ENCODE measurements at regions not wholly inside any gene's neighbourhood (a gene's known extent, or its start where the extent isn't known, plus 50 kb on each side); places are given as distances from the start of the nearest gene placed in this dataset.

DNA sequence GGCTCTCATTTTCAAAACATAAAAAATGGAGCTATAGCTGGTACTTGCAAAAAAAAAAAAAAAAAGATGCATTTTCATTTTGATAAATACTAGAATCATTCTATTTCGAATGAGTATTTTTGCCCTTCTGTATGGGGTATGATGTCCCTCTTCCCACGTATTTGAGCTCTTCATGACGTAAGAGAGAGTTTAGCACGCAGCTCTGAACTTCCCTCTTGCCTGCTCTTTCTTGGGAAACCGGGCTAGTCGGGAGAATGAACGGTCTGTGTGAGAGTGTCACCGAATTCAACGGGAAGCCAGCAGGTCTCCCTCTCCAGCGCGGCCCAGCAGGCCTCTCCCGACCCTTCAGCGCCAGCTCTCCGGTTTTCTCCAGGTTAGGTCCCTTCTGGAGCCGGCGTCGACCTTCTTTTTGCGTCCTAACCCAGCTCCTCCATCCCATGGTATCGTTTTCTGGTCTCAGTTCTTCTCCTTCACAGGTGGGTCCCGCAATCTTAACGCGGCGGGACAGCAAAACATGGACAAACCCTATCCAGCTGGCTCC lies 159.2 kb upstream of the PITRM1 start:
- no peak for TF ChIP-seq CTCF (IDR thresholded peaks at IDR 0.05)
- TF ChIP-seq POLR2A (IDR thresholded peaks at IDR 0.05), result no peak
- H3K4me1 ChIP-seq, result peaks cover 0 to 11% (median 0%) of the 10 kb centered on the region in 3 donors
- intact Hi-C loops (cut with DNase I), result no loop called here
- no peak overlapping the region for H3K27ac ChIP-seq
- H3K9me3 ChIP-seq, result no peaks in the 10 kb centered on the region
- DNase-seq, result no peak
- no peaks in the 10 kb centered on the region for H3K27me3 ChIP-seq
- no peak overlapping the region for H3K4me3 ChIP-seq
- WGBS, 2 donors, result 91 to 95% methylated on average over 20 to 21 of the region's 23 CpGs
- H3K36me3 ChIP-seq, result no peaks in the 10 kb centered on the region

GRCh38 chr10:3331187-3331586 lies 158.6 kb upstream of the PITRM1 start:
- H3K36me3 ChIP-seq, result no peaks in the 10 kb centered on the region
- H3K4me1 ChIP-seq, result peaks cover 0 to 11% (median 0%) of the 10 kb centered on the region in 3 donors
- no peak overlapping the region for H3K27ac ChIP-seq
- H3K4me3 ChIP-seq, result no peak overlapping the region
- H3K27me3 ChIP-seq, result no peaks in the 10 kb centered on the region
- WGBS, 2 donors, result 90 to 92% methylated on average over 7 to 12 of the region's 17 CpGs
- intact Hi-C loops (cut with DNase I), result no loop called here
- no peak for DNase-seq
- TF ChIP-seq CTCF (IDR thresholded peaks at IDR 0.05) (no peak), POLR2A (IDR thresholded peaks at IDR 0.05) (no peak)
- no peaks in the 10 kb centered on the region for H3K9me3 ChIP-seq

GRCh38 chr10:3330663-3331062 lies 158.1 kb upstream of the PITRM1 start:
- WGBS, 2 donors, result 27 to 44% methylated on average over 7 to 8 of the region's 8 CpGs
- no peak for DNase-seq
- intact Hi-C loops (cut with DNase I), result no loop called here

GRCh38 chr10:3325954-3326750 lies 153.6 kb upstream of the PITRM1 start:
- no peaks in the 10 kb centered on the region for H3K9me3 ChIP-seq
- H3K36me3 ChIP-seq, result no peaks in the 10 kb centered on the region
- peaks cover 0 to 20% (median 3%) of the 10 kb centered on the region in 3 donors for H3K4me1 ChIP-seq
- WGBS, 2 donors, result 84 to 87% methylated on average over 7 of the region's 7 CpGs
- H3K27ac ChIP-seq, result no peak overlapping the region
- intact Hi-C loops (cut with DNase I), result no loop called here
- TF ChIP-seq CTCF (IDR thresholded peaks at IDR 0.05) (no peak), POLR2A (IDR thresholded peaks at IDR 0.05) (no peak)
- DNase-seq, result no peak
- H3K27me3 ChIP-seq, result no peaks in the 10 kb centered on the region
- H3K4me3 ChIP-seq, result no peak overlapping the region

More at GRCh38 chr10:3330663-3331062, 158.1 kb upstream of the PITRM1 start:
- no peaks in the 10 kb centered on the region for H3K9me3 ChIP-seq
- no peaks in the 10 kb centered on the region for H3K36me3 ChIP-seq
- H3K27ac ChIP-seq, result no peak overlapping the region
- no peak for TF ChIP-seq CTCF (IDR thresholded peaks at IDR 0.05)
- H3K4me1 ChIP-seq, result peaks cover 0 to 11% (median 0%) of the 10 kb centered on the region in 3 donors
- H3K4me3 ChIP-seq, result no peak overlapping the region
- no peaks in the 10 kb centered on the region for H3K27me3 ChIP-seq

GRCh38 chr10:3324612-3325038 lies 152.0 kb upstream of the PITRM1 start:
- H3K9me3 ChIP-seq, result no peaks in the 10 kb centered on the region
- H3K27me3 ChIP-seq, result no peaks in the 10 kb centered on the region
- DNase-seq, result no peak
- intact Hi-C loops (cut with DNase I), result no loop called here
- H3K4me3 ChIP-seq, result no peak overlapping the region
- TF ChIP-seq CTCF (IDR thresholded peaks at IDR 0.05) (no peak), POLR2A (IDR thresholded peaks at IDR 0.05) (no peak)
- H3K4me1 ChIP-seq, result peaks cover 0 to 10% (median 3%) of the 10 kb centered on the region in 3 donors
- H3K36me3 ChIP-seq, result no peaks in the 10 kb centered on the region
- 64 to 76% methylated on average over 6 to 7 of the region's 8 CpGs for WGBS, 2 donors
- no peak overlapping the region for H3K27ac ChIP-seq
